IMR-90 (cell line): ENCODE measurements at regions not wholly inside any gene's neighbourhood (a gene's known extent, or its start where the extent isn't known, plus 50 kb on each side); places are given as distances from the start of the nearest gene placed in this dataset.
"Not testable (repeated sequence)": the region's sequence is repeated elsewhere in the genome, so short reads cannot be mapped to it uniquely, and the experiment has no call there.

Source experiments
- ATAC-seq: fragments of 200-7000 bp; cut with Tn5 transposase; 2 replicates; pipeline ENCODE4 v1.9.1; 2020; ENCODE audit warnings: low read depth, mild to moderate bottlenecking, moderate library complexity
- BruUV-seq: library from RNA; stranded (reverse); fragments of 400-500 nt; replicated peaks from 2 replicates; lab custom pipeline; 2021; lab: Mats Ljungman, UMichigan
- CTCF ChIA-PET: fragments of 300-600 bp; formaldehyde crosslinking; extraction: SDS; loops from one replicate; lab custom pipeline; 2021; ENCODE audit warnings: antibody characterized with exemption; lab: Yijun Ruan, JAX
- POLR2A ChIA-PET: fragments of 300-600 bp; sonication (Branson Sonifier 250); formaldehyde crosslinking; loops from one replicate; lab custom pipeline; 2022; ENCODE audit warnings: antibody characterized with exemption; ENCODE audit not compliant: unreplicated experiment; lab: Charles Lee
- DNase-seq: peaks from one replicate; pipeline ENCODE4 v3.0.0; 2013
- H2AFZ ChIP-seq: replicated peaks from 2 replicates; pipeline ENCODE3; 2013; ENCODE audit warnings: low read length, mild to moderate bottlenecking; ENCODE audit not compliant: poor library complexity
- H2AK5ac ChIP-seq: 2 replicates; pipeline ENCODE4 v1.6.1; 2013; ENCODE audit warnings: low read depth, low read length, inconsistent platforms
- H2AK9ac ChIP-seq: replicated peaks from 2 replicates; pipeline ENCODE3; 2013; ENCODE audit warnings: mild to moderate bottlenecking, low read depth, low read length, moderate library complexity; ENCODE audit not compliant: poor library complexity
- H2BK120ac ChIP-seq: 2 replicates; pipeline ENCODE4 v1.6.1; 2013; ENCODE audit warnings: low read depth, low read length, inconsistent platforms
- H2BK15ac ChIP-seq: 3 replicates; pipeline ENCODE4 v1.6.1; 2013; ENCODE audit warnings: low read depth, low read length, inconsistent platforms
- H2BK20ac ChIP-seq: 2 replicates; pipeline ENCODE4 v1.6.1; 2013; ENCODE audit warnings: low read depth, mild to moderate bottlenecking, inconsistent platforms, low read length, moderate library complexity
- H2BK5ac ChIP-seq: 2 replicates; pipeline ENCODE4 v1.6.1; 2013; ENCODE audit warnings: mild to moderate bottlenecking, low read depth, low read length, inconsistent platforms; ENCODE audit not compliant: poor library complexity, severe bottlenecking
- H3K14ac ChIP-seq: replicated peaks from 2 replicates; pipeline ENCODE4 v1.6.1; 2013; ENCODE audit warnings: low read depth, low read length, inconsistent platforms
- H3K18ac ChIP-seq: 2 replicates; pipeline ENCODE4 v1.6.1; 2013; ENCODE audit warnings: low read depth, low read length, control low read depth
- H3K23ac ChIP-seq: 2 replicates; pipeline ENCODE4 v1.6.1; 2013; ENCODE audit warnings: low read depth, low read length, inconsistent platforms
- H3K27ac ChIP-seq: 2 replicates; pipeline ENCODE4 v1.5.1; 2013; ENCODE audit warnings: mild to moderate bottlenecking, control low read depth, low read length; ENCODE audit not compliant: insufficient read depth
- H3K27me3 ChIP-seq: 2 replicates; pipeline ENCODE4 v1.6.1; 2013; ENCODE audit warnings: low read length; ENCODE audit not compliant: control insufficient read depth, insufficient read depth
- H3K36me3 ChIP-seq: 2 replicates; pipeline ENCODE4 v1.6.1; 2013; ENCODE audit warnings: low read length, mixed read lengths; ENCODE audit not compliant: control insufficient read depth, insufficient read depth
- H3K4ac ChIP-seq: 2 replicates; pipeline ENCODE4 v1.6.1; 2013; ENCODE audit warnings: low read depth, low read length, inconsistent platforms
- H3K4me1 ChIP-seq: 2 replicates; pipeline ENCODE4 v1.6.1; 2013; ENCODE audit warnings: low read length, mixed read lengths; ENCODE audit not compliant: control insufficient read depth, insufficient read depth
- H3K4me2 ChIP-seq: 2 replicates; pipeline ENCODE4 v1.6.1; 2013; ENCODE audit warnings: low read depth, mild to moderate bottlenecking, control low read depth, low read length, moderate library complexity
- H3K4me3 ChIP-seq: 2 replicates; pipeline ENCODE4 v1.5.1; 2013; ENCODE audit warnings: low read depth, mild to moderate bottlenecking, control low read depth, low read length, moderate library complexity; ENCODE audit not compliant: insufficient read depth
- H3K56ac ChIP-seq: 2 replicates; pipeline ENCODE4 v1.6.1; 2013; ENCODE audit warnings: low read length, inconsistent platforms; ENCODE audit not compliant: insufficient read depth; ENCODE audit errors: extremely low read depth
- H3K79me1 ChIP-seq, 2 experiments: 2 replicates each; pipeline ENCODE4 v1.6.1; 2013; ENCODE audit warnings: low read length in 2 of 2, inconsistent platforms in 1 of 2, low read depth in 1 of 2
- H3K9ac ChIP-seq: 2 replicates; pipeline ENCODE4 v1.6.1; 2013; ENCODE audit warnings: low read depth, low read length, control low read depth
- H3K9me1 ChIP-seq: 2 replicates; pipeline ENCODE4 v1.6.1; 2013; ENCODE audit warnings: low read length, inconsistent platforms; ENCODE audit not compliant: insufficient read depth
- H3K9me3 ChIP-seq: 2 replicates; pipeline ENCODE4 v1.6.1; 2013; ENCODE audit warnings: low read length; ENCODE audit not compliant: control insufficient read depth, insufficient read depth
- H4K20me1 ChIP-seq: 2 replicates; pipeline ENCODE4 v1.6.1; 2013; ENCODE audit warnings: low read length, inconsistent platforms; ENCODE audit not compliant: insufficient read depth
- H4K5ac ChIP-seq: 2 replicates; pipeline ENCODE4 v1.6.1; 2013; ENCODE audit warnings: mild to moderate bottlenecking, low read depth, low read length, control low read depth
- H4K8ac ChIP-seq, 2 experiments: 2 replicates each; pipeline ENCODE4 v1.6.1; 2013; ENCODE audit warnings: low read depth in 2 of 2, low read length in 2 of 2, control low read depth in 1 of 2, inconsistent platforms in 1 of 2
- H4K91ac ChIP-seq: 2 replicates; pipeline ENCODE4 v1.6.1; 2013; ENCODE audit warnings: low read depth, low read length, inconsistent platforms; ENCODE audit not compliant: insufficient read depth
- WGBS, 2 experiments: methylation state at CpG; one replicate each; pipeline versions ENCODE4 v1.1.5 to v1.1.7; 2013; ENCODE audit warnings: missing lambda C conversion rate in 2 of 2; ENCODE audit not compliant: insufficient read length in 1 of 2; ENCODE audit errors: extremely low coverage in 2 of 2; 5-methylcytosine and 5-hydroxymethylcytosine counted together
- dilution Hi-C: fragments of 300-500 bp; cut with HindIII; formaldehyde crosslinking; loops from one replicate; pipeline ENCODE4 v1.14.3; 2018; ENCODE audit warnings: low sequenced_read_pairs; ENCODE audit not compliant: unreplicated experiment
- in situ Hi-C: fragments of 300-500 bp; cut with MboI; formaldehyde crosslinking; loops from 3 replicates; pipeline ENCODE4 v1.14.3; 2019; ENCODE audit warnings: low sequenced_read_pairs, inconsistent platforms, mixed read lengths
- intact Hi-C: fragments of 100-400 bp; cut with micrococcal nuclease; formaldehyde crosslinking; loops from 2 replicates; pipeline ENCODE4 v1.10.0; 2022

- H3K4me2 ChIP-seq, H3K14ac ChIP-seq, H3K9ac ChIP-seq, H3K27ac ChIP-seq, ATAC-seq, BruUV-seq, POLR2A ChIA-PET, DNase-seq, intact Hi-C loops, dilution Hi-C loops, H2AK9ac ChIP-seq, H3K9me1 ChIP-seq, H3K36me3 ChIP-seq, H3K4me1 ChIP-seq, H3K23ac ChIP-seq, H4K8ac ChIP-seq, H3K9me3 ChIP-seq, H3K4me3 ChIP-seq, H2AK5ac ChIP-seq, H3K79me1 ChIP-seq, H3K27me3 ChIP-seq, H2AFZ ChIP-seq, H4K20me1 ChIP-seq, H3K56ac ChIP-seq, H2BK5ac ChIP-seq, CTCF ChIA-PET, H4K91ac ChIP-seq, H4K5ac ChIP-seq, H2BK15ac ChIP-seq, H3K18ac ChIP-seq, H3K4ac ChIP-seq, H2BK120ac ChIP-seq, H2BK20ac ChIP-seq, in situ Hi-C loops: not testable (repeated sequence)
- WGBS, 2 experiments, result 88% methylated on average over 5 of the region's 31 CpGs; no CpG with 5 or more reads in 1 of the 2 experiments
Observed at GRCh38 chr3:145333427-145333826, 827.6 kb downstream of the PLOD2 start.
